SK-N-MC (cell line): ENCODE measurements at regions not wholly inside any gene's neighbourhood (a gene's known extent, or its start where the extent isn't known, plus 50 kb on each side); places are given as distances from the start of the nearest gene placed in this dataset.

Experiments used
- EZH2 ChIP-seq: fragments of 200-600 bp; sonication (generic); IDR thresholded peaks from one replicate; pipeline ENCODE4 v1.6.1; 2017; ENCODE audit warnings: antibody characterized with exemption
- FOXP2 ChIP-seq: optimal IDR thresholded peaks from 2 replicates; pipeline ENCODE3; 2011; ENCODE audit warnings: mild to moderate bottlenecking, moderate library complexity; ENCODE audit not compliant: insufficient read depth; ENCODE audit errors: extremely low read length, control extremely low read depth
- POLR2AphosphoS5 ChIP-seq: IDR thresholded peaks from 2 replicates; pipeline ENCODE4 v1.6.1; 2012; ENCODE audit warnings: mild to moderate bottlenecking, low read depth, low read length, borderline replicate concordance

DNA sequence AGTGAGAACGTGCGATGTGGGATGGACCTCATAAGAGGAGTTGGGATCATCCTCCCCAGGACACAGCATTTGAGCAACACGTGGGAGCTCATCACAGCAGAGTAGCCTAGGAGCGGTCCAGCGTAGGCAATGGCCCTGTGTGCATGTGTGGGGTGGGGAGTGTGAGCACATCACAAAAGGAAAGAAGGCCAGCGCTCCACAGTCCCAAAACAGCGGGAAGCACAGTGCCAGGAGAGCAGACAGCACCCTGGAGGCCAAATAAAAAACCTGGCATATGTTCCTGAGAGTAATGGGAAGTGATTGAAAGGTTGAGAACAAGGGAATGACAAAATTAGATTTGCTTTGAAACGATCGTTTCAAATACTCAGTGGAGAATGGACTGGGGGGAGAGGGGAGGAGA is 226.0 kb downstream of the C7orf25 start:
- no peak for TF ChIP-seq EZH2
- no peak for TF ChIP-seq POLR2AphosphoS5
- TF ChIP-seq FOXP2, result no peak
